ENCODE measurements at regions not wholly inside any gene's neighbourhood (a gene's known extent, or its start where the extent isn't known, plus 50 kb on each side); places are given as distances from the start of the nearest gene placed in this dataset.

- TF ChIP-seq POLR2A (IDR thresholded peaks at IDR 0.05; ENCODE audit: low read depth, low read length) (no peak), POLR2AphosphoS5 (IDR thresholded peaks at IDR 0.05; ENCODE audit: low read depth, low read length) (no peak), TAF1 (IDR thresholded peaks at IDR 0.05; ENCODE audit: borderline replicate concordance, low read depth, low read length) (no peak)
Observed at GRCh38 chr1:96059736-96060135, 661.8 kb upstream of the PTBP2 start.

Measured in GM12892 (cell line).